ENCODE measurements at regions not wholly inside any gene's neighbourhood (a gene's known extent, or its start where the extent isn't known, plus 50 kb on each side); places are given as distances from the start of the nearest gene placed in this dataset.

- H3K56ac ChIP-seq (ENCODE audit: insufficient read length, low read depth, low read length) = no peak overlapping the region
- H3K14ac ChIP-seq (ENCODE audit: insufficient read depth, low read length) = no peak overlapping the region
- no peak overlapping the region for H3K9ac ChIP-seq (ENCODE audit: extremely low read depth, insufficient read length, low read length)
- H3K27me3 ChIP-seq (ENCODE audit: insufficient read depth, low read length) = no peaks in the 10 kb centered on the region
- H3K79me1 ChIP-seq (ENCODE audit: insufficient read depth, low read depth, low read length, poor library complexity, severe bottlenecking) = no peaks in the 10 kb centered on the region
- H2AFZ ChIP-seq (ENCODE audit: low read length) = no peak overlapping the region
- H2AK5ac ChIP-seq (ENCODE audit: insufficient read length, low read length) = no peak overlapping the region
- no peak for DNase-seq
- H4K20me1 ChIP-seq (ENCODE audit: control insufficient read depth, insufficient read depth, insufficient read length) = no peaks in the 10 kb centered on the region
- H3K4me1 Mint-ChIP-seq = no peaks in the 10 kb centered on the region
- no peak overlapping the region for H2BK12ac ChIP-seq (ENCODE audit: insufficient read length, low read depth, low read length)
- no peaks in the 10 kb centered on the region for H3K9me3 ChIP-seq (ENCODE audit: control insufficient read depth, low read depth, low read length)
- no peak overlapping the region for H2BK20ac ChIP-seq (ENCODE audit: low read depth, low read length, poor library complexity, severe bottlenecking)
- TF ChIP-seq CTCF (conservative IDR thresholded peaks at IDR 0.05) = no peak
- no peaks in the 10 kb centered on the region; the same call in 1 of the 2 replicates for H3K27me3 Mint-ChIP-seq (ENCODE audit: low read depth)
- no peak overlapping the region for H4K91ac ChIP-seq (ENCODE audit: insufficient read length, low read depth, low read length)
- no peak overlapping the region for H4K8ac ChIP-seq (replicated peaks; ENCODE audit: insufficient read length, low read depth, low read length)
- H3K9me3 Mint-ChIP-seq = peaks cover 2 to 8% of the 10 kb centered on the region in 2 experiments; a peak in 4 of 5 replicates
- WGBS (ENCODE audit: extremely low coverage, insufficient read length, low lambda C conversion rate) = no CpG with 5 or more reads among the region's 1 CpG
- no peak overlapping the region for H4K5ac ChIP-seq (ENCODE audit: insufficient read length, low read depth, low read length)
- H3K4me3 Mint-ChIP-seq = no peak overlapping the region
- H3T11ph ChIP-seq (ENCODE audit: low read length) = no peak overlapping the region
- no peak overlapping the region for H3K18ac ChIP-seq (ENCODE audit: insufficient read length, low read depth, low read length)
- no peak overlapping the region for H2BK120ac ChIP-seq (ENCODE audit: low read depth, low read length, poor library complexity, severe bottlenecking)
- no peak overlapping the region for H3K23ac ChIP-seq (ENCODE audit: insufficient read length, low read depth, low read length)
- no peaks in the 10 kb centered on the region for H3K23me2 ChIP-seq (ENCODE audit: insufficient read length, low read depth, low read length, poor library complexity, severe bottlenecking)
- no peak overlapping the region for H2BK15ac ChIP-seq (ENCODE audit: low read depth, low read length)
- H3K4ac ChIP-seq (ENCODE audit: low read depth, low read length) = no peak overlapping the region
- no peak overlapping the region for H3K27ac ChIP-seq (ENCODE audit: insufficient read length, low read depth, low read length)
- peaks cover 0 to 3% (median 0%) of the 10 kb centered on the region in 3 experiments; a peak in 1 of 7 replicates for H3K36me3 Mint-ChIP-seq (ENCODE audit: insufficient read depth in 1 of 3, low read depth in 3 of 3)
- no peak overlapping the region for H2BK5ac ChIP-seq (ENCODE audit: insufficient read length, low read length)
- no peak overlapping the region for H3K27ac Mint-ChIP-seq
- no peak overlapping the region for H3K4me2 ChIP-seq (ENCODE audit: insufficient read depth, insufficient read length, low read length)
- H3K4me1 ChIP-seq (ENCODE audit: insufficient read depth, low read length) = no peaks in the 10 kb centered on the region
- H3K79me2 ChIP-seq (ENCODE audit: insufficient read depth, low read length) = no peaks in the 10 kb centered on the region
These were observed 52.4 kb upstream of the LRRC8B start for GRCh38 chr1:89472253-89472652.

All from H9 (cell line).